MM.1S (cell line): ENCODE measurements at regions not wholly inside any gene's neighbourhood (a gene's known extent, or its start where the extent isn't known, plus 50 kb on each side); places are given as distances from the start of the nearest gene placed in this dataset.

Source experiments
- CTCF ChIP-seq: fragments of 300-600 bp; sonication (generic); IDR thresholded peaks from 2 replicates; pipeline ENCODE4 v1.5.1; 2016; ENCODE audit warnings: antibody characterized with exemption, low read length, mixed read lengths
- EZH2 ChIP-seq: fragments of 300-600 bp; sonication (generic); optimal IDR thresholded peaks from 2 replicates; pipeline ENCODE3; 2017; ENCODE audit warnings: low read depth, mild to moderate bottlenecking, antibody characterized with exemption, low read length, mixed read lengths
- EZH2phosphoT487 ChIP-seq: fragments of 300-600 bp; sonication (generic); IDR thresholded peaks from 2 replicates; pipeline ENCODE4 v1.6.1; 2018; ENCODE audit warnings: antibody characterized with exemption, low read length

GRCh38 chr6:20034408-20034769 is 177.9 kb downstream of the MBOAT1 start:
- no peak for TF ChIP-seq CTCF
- no peak for TF ChIP-seq EZH2
- no peak for TF ChIP-seq EZH2phosphoT487
